ENCODE measurements at regions not wholly inside any gene's neighbourhood (a gene's known extent, or its start where the extent isn't known, plus 50 kb on each side); places are given as distances from the start of the nearest gene placed in this dataset.

GRCh38 chr7:36795451-36796021 lies 71.2 kb upstream of the AOAH start:
- no TSS peak for BruUV-seq (replicated peaks)
- intact Hi-C loops (cut with micrococcal nuclease) (no loop called here), in situ Hi-C loops (cut with MboI) (no loop called here)
- Histone ChIP-seq H3K9me1 (ENCODE audit: control insufficient read depth, insufficient read depth, low read length) (no peaks in the 10 kb centered on the region), H3K27ac (ENCODE audit: extremely low read depth, low read depth, low read length) (no peak overlapping the region), H3K4me3 (no peak overlapping the region), H3K36me3 (ENCODE audit: control insufficient read depth, insufficient read depth, low read length) (no peaks in the 10 kb centered on the region), H3K79me2 (ENCODE audit: control insufficient read depth, insufficient read depth, low read length) (no peaks in the 10 kb centered on the region), H3K9me3 (replicated peaks; ENCODE audit: control insufficient read depth, insufficient read depth, low read depth, low read length) (no peaks in the 10 kb centered on the region), H3K4me1 (replicated peaks in 1 of 2; ENCODE audit: control insufficient read depth in 2 of 2, insufficient read depth in 2 of 2, low read length in 2 of 2) (no peaks in the 10 kb centered on the region), H3K9ac (ENCODE audit: insufficient read depth in 1 of 2, low read depth in 2 of 2, low read length in 2 of 2) (no peak overlapping the region), H3K27me3 (ENCODE audit: control insufficient read depth in 2 of 2, insufficient read depth in 2 of 2, low read length in 2 of 2) (no peaks in the 10 kb centered on the region), H2AFZ (ENCODE audit: low read depth, low read length) (no peak overlapping the region), H4K20me1 (replicated peaks; ENCODE audit: control insufficient read depth, insufficient read depth, low read length) (no peaks in the 10 kb centered on the region), H3K4me2 (ENCODE audit: insufficient read depth, low read length) (no peak overlapping the region)
- CTCF ChIA-PET (ENCODE audit: low intra/inter-chr PET ratio) = no interaction called here
- no peak for FAIRE-seq
- no peak for DNase-seq (ENCODE audit: extremely low read depth in 1 of 4, low spot score in 3 of 4)
- TF ChIP-seq MLX (CRISPR knock-in tag; conservative IDR thresholded peaks at IDR 0.05) = no peak
- TF ChIP-seq ELK3 (CRISPR knock-in tag; IDR thresholded peaks at IDR 0.05) = no peak
- TF ChIP-seq E2F1 (CRISPR knock-in tag; IDR thresholded peaks at IDR 0.05) = no peak
- no peak for TF ChIP-seq RBM22 (IDR thresholded peaks at IDR 0.05; ENCODE audit: low read depth, low read length, poor library complexity, severe bottlenecking)
- ATAC-seq = no peak
- POLR2A ChIA-PET = interaction anchor here (0.5 to 0.7 kb wide), 3 partner anchors 284 to 1782 kb away, joined by 3 to 4 read pairs (median 3); no protein-coding TSS in a partner anchor
- 0% methylated on average over 4 of the region's 4 CpGs for WGBS (ENCODE audit: insufficient coverage, low coverage, missing lambda C conversion rate)
